Endodermal cell (in vitro differentiated cells): ENCODE measurements at regions not wholly inside any gene's neighbourhood (a gene's known extent, or its start where the extent isn't known, plus 50 kb on each side); places are given as distances from the start of the nearest gene placed in this dataset.

Experiments used
- DNase-seq: peaks from one replicate; pipeline ENCODE4 v3.0.0-alpha.2; 2017
- H3K27ac ChIP-seq: 2 replicates; pipeline ENCODE4 v1.5.1; 2013; ENCODE audit warnings: mild to moderate bottlenecking, low read depth, low read length, moderate library complexity
- H3K27me3 ChIP-seq: 2 replicates; pipeline ENCODE4 v1.6.1; 2013; ENCODE audit warnings: mild to moderate bottlenecking, low read length, moderate library complexity; ENCODE audit not compliant: insufficient read depth, control insufficient read depth, poor library complexity, severe bottlenecking
- H3K36me3 ChIP-seq: 2 replicates; pipeline ENCODE4 v1.7.0; 2013; ENCODE audit warnings: mild to moderate bottlenecking, low read length, moderate library complexity; ENCODE audit not compliant: control insufficient read depth, insufficient read depth
- H3K4me1 ChIP-seq: one replicate; pipeline ENCODE4 v1.7.0; 2013; ENCODE audit warnings: low read length; ENCODE audit not compliant: control insufficient read depth, insufficient read depth
- H3K4me3 ChIP-seq: 2 replicates; pipeline ENCODE4 v1.5.1; 2013; ENCODE audit warnings: mild to moderate bottlenecking, low read length, moderate library complexity
- H3K9ac ChIP-seq: 2 replicates; pipeline ENCODE4 v1.6.1; 2013; ENCODE audit warnings: mild to moderate bottlenecking, low read length, moderate library complexity; ENCODE audit not compliant: poor library complexity, severe bottlenecking; ENCODE audit errors: extremely low read depth
- H3K9me3 ChIP-seq: 2 replicates; pipeline ENCODE4 v1.6.1; 2013; ENCODE audit warnings: mild to moderate bottlenecking, low read length, moderate library complexity; ENCODE audit not compliant: control insufficient read depth
- H3K27ac Mint-ChIP-seq: 2 replicates; pipeline ENCODE4 v1.8.0; 2020; ENCODE audit warnings: mixed read lengths
- H3K27me3 Mint-ChIP-seq: 2 replicates; pipeline ENCODE4 v1.8.0; 2021; ENCODE audit warnings: mild to moderate bottlenecking, mixed read lengths; ENCODE audit not compliant: insufficient read depth
- H3K36me3 Mint-ChIP-seq: 2 replicates; pipeline ENCODE4 v1.8.0; 2020; ENCODE audit warnings: low read depth, mixed read lengths
- H3K4me1 Mint-ChIP-seq: 2 replicates; pipeline ENCODE4 v1.8.0; 2020; ENCODE audit warnings: mixed read lengths
- H3K4me3 Mint-ChIP-seq: 2 replicates; pipeline ENCODE4 v1.8.0; 2020; ENCODE audit warnings: mild to moderate bottlenecking, moderate library complexity, mixed read lengths
- H3K9me3 Mint-ChIP-seq: 2 replicates; pipeline ENCODE4 v1.8.0; 2020; ENCODE audit warnings: mild to moderate bottlenecking, mixed read lengths
- CTCF ChIP-seq: fragments of 200-600 bp; sonication (generic); conservative IDR thresholded peaks from 2 replicates; pipeline ENCODE4 v1.5.0; 2021; ENCODE audit warnings: antibody characterized with exemption, mild to moderate bottlenecking
- WGBS, 2 experiments: methylation state at CpG; one replicate each; pipeline versions ENCODE4 v1.1.5 to v1.1.7; 2013; ENCODE audit warnings: missing lambda C conversion rate in 2 of 2, mixed read lengths in 1 of 2; ENCODE audit not compliant: insufficient coverage in 1 of 2, insufficient read length in 1 of 2; 5-methylcytosine and 5-hydroxymethylcytosine counted together

- H3K36me3 Mint-ChIP-seq = peaks cover 14% of the 10 kb centered on the region
- H3K4me3 ChIP-seq = no peak overlapping the region
- peaks cover 30% of the 10 kb centered on the region for H3K9me3 Mint-ChIP-seq
- H3K9ac ChIP-seq = no peak overlapping the region
- no peak overlapping the region for H3K27ac ChIP-seq
- H3K9me3 ChIP-seq = peaks cover 36% of the 10 kb centered on the region
- no peak for TF ChIP-seq CTCF
- no peaks in the 10 kb centered on the region for H3K4me1 Mint-ChIP-seq
- H3K27me3 ChIP-seq = no peaks in the 10 kb centered on the region
- no peak for DNase-seq
- 100% methylated on average over 2 of the region's 2 CpGs; no CpG with 5 or more reads in 1 of the 2 experiments for WGBS, 2 experiments
- H3K4me1 ChIP-seq = no peaks in the 10 kb centered on the region
- H3K36me3 ChIP-seq = no peaks in the 10 kb centered on the region
- no peak overlapping the region for H3K4me3 Mint-ChIP-seq
- H3K27me3 Mint-ChIP-seq = no peaks in the 10 kb centered on the region
- H3K27ac Mint-ChIP-seq = no peak overlapping the region
Measured at GRCh38 chr6:66307490-66307889, 600.5 kb upstream of the EYS start.

GRCh38 chr6:66291905-66292304 is 584.9 kb upstream of the EYS start:
- H3K9me3 Mint-ChIP-seq = peaks cover 2% of the 10 kb centered on the region
- peaks cover 28% of the 10 kb centered on the region for H3K4me1 Mint-ChIP-seq
- no peaks in the 10 kb centered on the region for H3K27me3 Mint-ChIP-seq
- Histone ChIP-seq H3K27me3 (no peaks in the 10 kb centered on the region), H3K4me3 (no peak overlapping the region), H3K36me3 (no peaks in the 10 kb centered on the region), H3K27ac (no peak overlapping the region), H3K4me1 (peaks cover 3% of the 10 kb centered on the region), H3K9me3 (peaks cover 8% of the 10 kb centered on the region), H3K9ac (no peak overlapping the region)
- 90 to 92% methylated on average over 3 to 4 of the region's 4 CpGs for WGBS, 2 experiments
- TF ChIP-seq CTCF = no peak
- H3K36me3 Mint-ChIP-seq = peaks cover 4% of the 10 kb centered on the region
- DNase-seq = no peak
- H3K27ac Mint-ChIP-seq = no peak overlapping the region
- no peak overlapping the region for H3K4me3 Mint-ChIP-seq

GRCh38 chr6:66289889-66290288 is 582.9 kb upstream of the EYS start:
- H3K4me1 ChIP-seq = peaks cover 3% of the 10 kb centered on the region
- peaks cover 18% of the 10 kb centered on the region for H3K36me3 Mint-ChIP-seq
- peaks cover 28% of the 10 kb centered on the region for H3K4me1 Mint-ChIP-seq
- peak overlapping the region; percentile 76 for H3K27ac Mint-ChIP-seq
- H3K27me3 ChIP-seq = no peaks in the 10 kb centered on the region
- H3K9me3 ChIP-seq = peaks cover 18% of the 10 kb centered on the region
- no peaks in the 10 kb centered on the region for H3K36me3 ChIP-seq
- H3K9ac ChIP-seq = no peak overlapping the region
- peak overlapping the region; percentile 56 for H3K4me3 ChIP-seq
- H3K4me3 Mint-ChIP-seq = no peak overlapping the region
- no peak for TF ChIP-seq CTCF
- H3K27me3 Mint-ChIP-seq = no peaks in the 10 kb centered on the region
- DNase-seq = no peak
- H3K9me3 Mint-ChIP-seq = peaks cover 15% of the 10 kb centered on the region
- 13 to 75% methylated on average over 1 to 2 of the region's 2 CpGs for WGBS, 2 experiments
- H3K27ac ChIP-seq = no peak overlapping the region
